ENCODE measurements at regions not wholly inside any gene's neighbourhood (a gene's known extent, or its start where the extent isn't known, plus 50 kb on each side); places are given as distances from the start of the nearest gene placed in this dataset.

DNA sequence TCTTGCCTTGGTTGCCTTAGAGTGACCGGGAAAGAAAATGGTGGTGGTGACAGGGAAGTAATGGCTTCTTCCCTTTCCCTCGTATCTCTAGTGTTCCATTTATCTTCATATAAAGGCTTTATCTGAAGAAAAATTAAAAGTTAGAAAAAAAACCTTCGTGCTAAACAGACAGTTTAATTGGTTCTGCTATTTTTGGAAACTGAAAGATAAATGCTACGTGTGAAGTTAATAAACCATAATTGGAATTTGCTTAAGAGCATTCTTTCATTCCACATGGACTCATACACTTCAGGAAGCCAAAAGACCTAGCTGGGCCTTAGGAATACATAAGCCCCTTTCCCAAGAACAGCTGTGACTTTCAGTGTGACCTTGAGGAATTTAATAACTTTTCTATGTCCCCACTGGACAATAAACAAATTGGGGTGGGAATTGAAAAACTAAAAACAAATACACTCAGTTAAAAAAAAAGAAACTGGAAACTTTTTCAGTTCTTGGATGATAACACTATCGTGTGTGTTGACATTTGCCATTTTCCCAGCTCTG, 818.8 kb upstream of the WWC1 start:
- no peak overlapping the region for H3K27ac ChIP-seq (ENCODE audit: low read depth, low read length)
- ChIA-PET POLR2A (no interaction called here), CTCF (no interaction called here)
- H3K36me3 ChIP-seq (ENCODE audit: control insufficient read depth in 2 of 3, insufficient read depth in 3 of 3, low read length in 3 of 3) = no peaks in the 10 kb centered on the region
- intact Hi-C loops (cut with micrococcal nuclease) = no loop called here
- no peak overlapping the region for H3K4me3 ChIP-seq (ENCODE audit: low read length)
- Mint-ChIP-seq H3K4me1 (no peaks in the 10 kb centered on the region), H3K27ac (no peak overlapping the region), H3K36me3 (no peaks in the 10 kb centered on the region), H3K27me3 (no peaks in the 10 kb centered on the region), H3K9me3 (peaks cover 0 to 9% (median 0%) of the 10 kb centered on the region in 11 donors), H3K4me3 (no peak overlapping the region)
- no peak for DNase-seq
- no peaks in the 10 kb centered on the region for H3K4me1 ChIP-seq (ENCODE audit: control insufficient read depth in 2 of 2, insufficient read depth in 2 of 2, low read length in 2 of 2)
- no peak for ATAC-seq
- no peaks in the 10 kb centered on the region for H3K9me3 ChIP-seq (ENCODE audit: control insufficient read depth in 2 of 3, low read length in 3 of 3)
- H3K27me3 ChIP-seq (ENCODE audit: control insufficient read depth in 2 of 2, insufficient read depth in 2 of 2, low read length in 2 of 2) = no peaks in the 10 kb centered on the region

DNA sequence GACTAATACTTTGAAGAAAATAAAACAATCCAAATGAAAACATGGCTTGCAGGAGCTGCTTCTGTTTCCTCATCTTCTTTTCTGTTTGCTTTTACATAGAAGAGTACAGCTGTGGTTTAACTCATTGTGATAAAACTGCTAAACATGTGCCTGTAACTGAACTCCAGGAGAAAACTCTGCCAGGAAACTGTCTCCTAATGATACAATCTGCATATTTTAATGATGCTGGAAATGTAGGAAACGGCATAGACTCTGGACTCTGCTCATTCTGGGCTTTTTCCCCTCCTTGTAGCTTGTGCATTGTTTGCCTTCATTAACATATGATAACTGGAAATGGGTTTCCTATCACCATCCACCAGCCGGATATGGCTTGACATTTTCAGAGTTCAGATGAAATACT, 813.3 kb upstream of the WWC1 start:
- Mint-ChIP-seq H3K36me3 (no peaks in the 10 kb centered on the region), H3K27me3 (no peaks in the 10 kb centered on the region), H3K4me3 (no peak overlapping the region), H3K4me1 (no peaks in the 10 kb centered on the region), H3K27ac (no peak overlapping the region), H3K9me3 (peaks cover 0 to 11% (median 4%) of the 10 kb centered on the region in 11 donors)
- Histone ChIP-seq H3K27ac (ENCODE audit: low read depth, low read length) (no peak overlapping the region), H3K4me1 (ENCODE audit: control insufficient read depth in 2 of 2, insufficient read depth in 2 of 2, low read length in 2 of 2) (no peaks in the 10 kb centered on the region), H3K36me3 (ENCODE audit: control insufficient read depth in 2 of 3, insufficient read depth in 3 of 3, low read length in 3 of 3) (no peaks in the 10 kb centered on the region), H3K9me3 (ENCODE audit: control insufficient read depth in 2 of 3, low read length in 3 of 3) (no peaks in the 10 kb centered on the region), H3K4me3 (ENCODE audit: low read length) (no peak overlapping the region), H3K27me3 (ENCODE audit: control insufficient read depth in 2 of 2, insufficient read depth in 2 of 2, low read length in 2 of 2) (no peaks in the 10 kb centered on the region)
- no peak for ATAC-seq
- no peak for DNase-seq
- ChIA-PET POLR2A (no interaction called here), CTCF (no interaction called here)
- intact Hi-C loops (cut with micrococcal nuclease) = no loop called here

DNA sequence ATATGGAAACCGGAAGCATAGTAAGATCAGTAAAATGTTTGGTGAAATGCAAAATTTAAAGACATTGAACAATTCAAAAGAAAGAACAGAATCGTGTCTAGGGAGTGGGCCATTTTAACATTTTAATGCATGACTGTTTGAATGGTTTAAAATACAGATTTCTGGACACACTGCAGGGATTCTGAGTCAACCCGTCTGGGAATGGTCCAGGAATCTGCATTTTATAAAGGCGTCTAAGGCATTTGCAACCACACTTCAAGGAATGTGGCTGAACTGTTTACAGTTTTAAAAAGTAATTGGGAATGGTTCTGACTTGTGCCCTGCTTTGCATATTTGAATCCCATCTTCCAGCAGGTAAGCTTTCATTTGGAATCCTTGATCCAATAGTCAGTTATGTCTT, 811.7 kb upstream of the WWC1 start:
- Histone ChIP-seq H3K27me3 (ENCODE audit: control insufficient read depth in 2 of 2, insufficient read depth in 2 of 2, low read length in 2 of 2) (no peaks in the 10 kb centered on the region), H3K36me3 (ENCODE audit: control insufficient read depth in 2 of 3, insufficient read depth in 3 of 3, low read length in 3 of 3) (no peaks in the 10 kb centered on the region), H3K9me3 (ENCODE audit: control insufficient read depth in 2 of 3, low read length in 3 of 3) (no peaks in the 10 kb centered on the region), H3K27ac (ENCODE audit: low read depth, low read length) (no peak overlapping the region), H3K4me1 (ENCODE audit: control insufficient read depth in 2 of 2, insufficient read depth in 2 of 2, low read length in 2 of 2) (no peaks in the 10 kb centered on the region), H3K4me3 (ENCODE audit: low read length) (no peak overlapping the region)
- H3K4me1 Mint-ChIP-seq = no peaks in the 10 kb centered on the region
- ATAC-seq (no peak), DNase-seq (no peak)
- no peak overlapping the region for H3K4me3 Mint-ChIP-seq
- intact Hi-C loops (cut with micrococcal nuclease) = no loop called here
- no peaks in the 10 kb centered on the region for H3K27me3 Mint-ChIP-seq
- CTCF ChIA-PET = no interaction called here
- H3K36me3 Mint-ChIP-seq = no peaks in the 10 kb centered on the region
- H3K9me3 Mint-ChIP-seq = peaks cover 0 to 15% (median 6%) of the 10 kb centered on the region in 11 donors
- POLR2A ChIA-PET = no interaction called here
- no peak overlapping the region for H3K27ac Mint-ChIP-seq

DNA sequence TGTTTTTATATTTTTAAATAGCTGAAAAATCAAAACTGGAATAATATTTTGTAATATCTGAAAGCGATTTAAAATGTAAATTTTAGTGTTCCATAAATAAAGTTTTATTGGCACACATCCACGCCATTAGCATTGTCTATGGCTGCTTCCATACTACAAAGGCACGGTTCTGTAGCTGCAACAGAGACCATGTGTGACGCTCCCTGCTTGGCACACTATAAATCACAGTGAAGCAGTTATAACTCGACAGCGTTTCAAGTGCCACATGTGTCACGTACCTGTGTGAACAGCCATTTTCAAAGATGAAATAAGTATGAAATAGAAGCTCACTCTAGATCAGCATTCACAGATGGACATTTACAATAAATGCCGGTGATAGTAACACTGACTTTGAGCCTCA, 810.1 kb upstream of the WWC1 start:
- peaks cover 0 to 18% (median 5%) of the 10 kb centered on the region in 11 donors for H3K9me3 Mint-ChIP-seq
- Histone ChIP-seq H3K4me1 (ENCODE audit: control insufficient read depth in 2 of 2, insufficient read depth in 2 of 2, low read length in 2 of 2) (no peaks in the 10 kb centered on the region), H3K27me3 (ENCODE audit: control insufficient read depth in 2 of 2, insufficient read depth in 2 of 2, low read length in 2 of 2) (no peaks in the 10 kb centered on the region), H3K4me3 (ENCODE audit: low read length) (no peak overlapping the region), H3K9me3 (ENCODE audit: control insufficient read depth in 2 of 3, low read length in 3 of 3) (peaks cover 0 to 4% (median 0%) of the 10 kb centered on the region in 3 experiments), H3K36me3 (ENCODE audit: control insufficient read depth in 2 of 3, insufficient read depth in 3 of 3, low read length in 3 of 3) (no peaks in the 10 kb centered on the region), H3K27ac (ENCODE audit: low read depth, low read length) (no peak overlapping the region)
- H3K27ac Mint-ChIP-seq = no peak overlapping the region
- POLR2A ChIA-PET = no interaction called here
- no peaks in the 10 kb centered on the region for H3K36me3 Mint-ChIP-seq
- H3K4me1 Mint-ChIP-seq = no peaks in the 10 kb centered on the region
- intact Hi-C loops (cut with micrococcal nuclease) = no loop called here
- H3K27me3 Mint-ChIP-seq = no peaks in the 10 kb centered on the region
- no peak overlapping the region for H3K4me3 Mint-ChIP-seq
- ATAC-seq = no peak
- no peak for DNase-seq
- CTCF ChIA-PET = no interaction called here

DNA sequence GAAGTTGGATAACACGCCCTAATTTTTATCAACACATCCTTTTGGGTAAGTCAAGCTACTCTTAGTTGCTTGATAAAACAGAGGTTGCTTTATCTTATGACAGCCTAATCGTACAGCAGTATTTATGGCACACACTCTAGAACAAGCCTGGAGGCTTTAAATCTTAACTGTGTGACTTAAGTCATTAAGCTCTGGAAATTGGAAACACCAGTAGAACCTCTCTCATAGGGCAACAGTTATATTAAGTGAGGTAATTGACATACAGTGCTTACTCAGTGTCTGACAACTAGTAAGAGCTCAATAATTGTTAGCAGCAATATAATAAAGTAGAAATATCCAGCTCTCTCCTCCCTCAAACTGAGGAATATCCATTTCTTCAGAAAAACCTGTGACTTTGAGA, 808.9 kb upstream of the WWC1 start:
- H3K4me1 Mint-ChIP-seq = no peaks in the 10 kb centered on the region
- CTCF ChIA-PET = no interaction called here
- H3K9me3 ChIP-seq (ENCODE audit: control insufficient read depth in 2 of 3, low read length in 3 of 3) = peaks cover 0 to 4% (median 0%) of the 10 kb centered on the region in 3 experiments
- H3K36me3 ChIP-seq (ENCODE audit: control insufficient read depth in 2 of 3, insufficient read depth in 3 of 3, low read length in 3 of 3) = no peaks in the 10 kb centered on the region
- no peaks in the 10 kb centered on the region for H3K4me1 ChIP-seq (ENCODE audit: control insufficient read depth in 2 of 2, insufficient read depth in 2 of 2, low read length in 2 of 2)
- no peaks in the 10 kb centered on the region for H3K27me3 ChIP-seq (ENCODE audit: control insufficient read depth in 2 of 2, insufficient read depth in 2 of 2, low read length in 2 of 2)
- DNase-seq (no peak), ATAC-seq (no peak)
- no peak overlapping the region for H3K27ac Mint-ChIP-seq
- H3K9me3 Mint-ChIP-seq = peaks cover 0 to 20% (median 5%) of the 10 kb centered on the region in 11 donors
- no peaks in the 10 kb centered on the region for H3K27me3 Mint-ChIP-seq
- intact Hi-C loops (cut with micrococcal nuclease) = no loop called here
- no peak overlapping the region for H3K27ac ChIP-seq (ENCODE audit: low read depth, low read length)
- H3K36me3 Mint-ChIP-seq = no peaks in the 10 kb centered on the region
- no peak overlapping the region for H3K4me3 ChIP-seq (ENCODE audit: low read length)
- POLR2A ChIA-PET = no interaction called here
- no peak overlapping the region for H3K4me3 Mint-ChIP-seq

DNA sequence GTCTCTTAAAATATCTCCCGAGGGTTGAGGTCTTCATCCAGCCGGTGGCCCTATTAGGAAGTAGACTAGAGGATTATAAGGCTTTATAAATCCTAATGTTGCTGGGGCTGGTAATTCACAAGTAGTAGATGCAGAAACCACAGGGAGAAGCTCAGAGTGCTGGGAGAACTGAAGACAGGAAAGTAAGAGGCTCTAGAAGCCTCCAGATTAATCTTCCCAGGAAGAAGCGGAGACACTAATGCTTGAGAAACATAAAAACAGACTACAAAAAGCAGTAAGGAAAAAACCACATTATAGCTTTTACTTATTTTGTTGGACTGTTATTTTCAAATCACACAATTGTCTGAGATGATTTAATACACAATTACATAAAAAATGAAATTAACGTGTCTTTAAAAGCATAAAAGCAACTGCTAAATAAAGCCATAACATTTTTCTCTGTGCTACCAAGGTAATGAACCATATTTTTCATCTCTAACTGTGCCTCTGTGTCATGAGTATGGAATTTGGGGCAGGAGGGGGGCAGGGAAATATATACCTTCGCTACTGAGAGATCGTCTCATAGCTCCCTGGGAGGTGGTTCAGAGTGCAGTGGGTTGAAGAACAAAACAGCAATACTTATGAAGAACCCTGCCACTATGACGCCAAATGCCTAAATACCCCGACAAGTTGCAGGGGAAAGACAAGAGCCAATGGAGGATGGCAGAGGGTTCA, 806.2 kb upstream of the WWC1 start:
- H3K4me1 ChIP-seq (ENCODE audit: control insufficient read depth in 2 of 2, insufficient read depth in 2 of 2, low read length in 2 of 2) = no peaks in the 10 kb centered on the region
- CTCF ChIA-PET = no interaction called here
- no peak overlapping the region for H3K4me3 ChIP-seq (ENCODE audit: low read length)
- peaks cover 0 to 4% (median 0%) of the 10 kb centered on the region in 3 experiments for H3K9me3 ChIP-seq (ENCODE audit: control insufficient read depth in 2 of 3, low read length in 3 of 3)
- H3K4me1 Mint-ChIP-seq = no peaks in the 10 kb centered on the region
- H3K36me3 Mint-ChIP-seq = no peaks in the 10 kb centered on the region
- no peak overlapping the region for H3K4me3 Mint-ChIP-seq
- H3K27me3 Mint-ChIP-seq = no peaks in the 10 kb centered on the region
- intact Hi-C loops (cut with micrococcal nuclease) = no loop called here
- no peaks in the 10 kb centered on the region for H3K27me3 ChIP-seq (ENCODE audit: control insufficient read depth in 2 of 2, insufficient read depth in 2 of 2, low read length in 2 of 2)
- no peak overlapping the region for H3K27ac Mint-ChIP-seq
- no peaks in the 10 kb centered on the region for H3K36me3 ChIP-seq (ENCODE audit: control insufficient read depth in 2 of 3, insufficient read depth in 3 of 3, low read length in 3 of 3)
- ATAC-seq = no peak
- H3K9me3 Mint-ChIP-seq = peaks cover 0 to 25% (median 6%) of the 10 kb centered on the region in 11 donors
- no peak overlapping the region for H3K27ac ChIP-seq (ENCODE audit: low read depth, low read length)
- POLR2A ChIA-PET = no interaction called here
- no peak for DNase-seq

DNA sequence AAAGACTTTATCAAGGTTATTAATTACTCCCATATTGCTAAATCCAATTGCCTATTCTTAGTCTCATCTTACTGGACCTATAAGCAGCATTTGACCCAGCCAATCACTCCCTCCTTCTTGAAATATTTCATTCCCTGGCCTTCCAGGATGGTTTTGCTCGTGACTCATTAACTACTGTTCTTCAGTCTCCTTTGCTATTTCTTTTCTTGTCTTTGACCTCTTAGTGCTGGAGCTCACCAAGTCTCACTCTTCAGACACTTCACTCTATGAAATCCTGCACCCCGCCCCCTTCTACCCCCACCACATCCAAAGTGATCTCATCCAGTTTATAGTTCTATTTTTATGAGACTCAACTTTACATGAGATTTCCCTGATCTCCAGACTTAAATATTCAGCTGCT, 803.1 kb upstream of the WWC1 start:
- no peak for DNase-seq
- Mint-ChIP-seq H3K4me1 (no peaks in the 10 kb centered on the region), H3K36me3 (no peaks in the 10 kb centered on the region), H3K27me3 (no peaks in the 10 kb centered on the region), H3K27ac (no peak overlapping the region), H3K4me3 (no peak overlapping the region), H3K9me3 (peaks cover 0 to 29% (median 2%) of the 10 kb centered on the region in 11 donors)
- Histone ChIP-seq H3K4me3 (ENCODE audit: low read length) (no peak overlapping the region), H3K36me3 (ENCODE audit: control insufficient read depth in 2 of 3, insufficient read depth in 3 of 3, low read length in 3 of 3) (no peaks in the 10 kb centered on the region), H3K27ac (ENCODE audit: low read depth, low read length) (no peak overlapping the region), H3K4me1 (ENCODE audit: control insufficient read depth in 2 of 2, insufficient read depth in 2 of 2, low read length in 2 of 2) (no peaks in the 10 kb centered on the region), H3K9me3 (ENCODE audit: control insufficient read depth in 2 of 3, low read length in 3 of 3) (peaks cover 0 to 4% (median 0%) of the 10 kb centered on the region in 3 experiments), H3K27me3 (ENCODE audit: control insufficient read depth in 2 of 2, insufficient read depth in 2 of 2, low read length in 2 of 2) (no peaks in the 10 kb centered on the region)
- ChIA-PET POLR2A (interaction anchor here (0.7 kb wide), 1 partner anchor 391 kb away, joined by 6 read pairs; no protein-coding TSS in a partner anchor), CTCF (no interaction called here)
- ATAC-seq = no peak
- intact Hi-C loops (cut with micrococcal nuclease) = no loop called here

All from naive thymus-derived CD4-positive, alpha-beta T cell (primary cell).